Panc1 (cell line): ENCODE measurements at regions not wholly inside any gene's neighbourhood (a gene's known extent, or its start where the extent isn't known, plus 50 kb on each side); places are given as distances from the start of the nearest gene placed in this dataset.

ENCODE experiments used
- ATAC-seq: fragments of 200-7000 bp; cut with Tn5 transposase; 2 replicates; pipeline ENCODE4 v1.9.1; 2020; ENCODE audit warnings: mild to moderate bottlenecking, moderate library complexity
- BruUV-seq: library from RNA; stranded (reverse); fragments of 400-500 nt; replicated peaks from 2 replicates; lab custom pipeline; 2021; lab: Mats Ljungman, UMichigan
- CTCF ChIA-PET: fragments of 300-600 bp; sonication (Branson Sonifier 250); formaldehyde crosslinking; loops from one replicate; lab custom pipeline; 2022; ENCODE audit warnings: antibody characterized with exemption; lab: Charles Lee
- POLR2A ChIA-PET: fragments of 300-600 bp; sonication (Branson Sonifier 250); formaldehyde crosslinking; loops from one replicate; lab custom pipeline; 2022; ENCODE audit warnings: antibody characterized with exemption; lab: Charles Lee
- DNase-seq: peaks from one replicate; pipeline ENCODE4 v3.0.0-alpha.2; 2010; ENCODE audit warnings: low read depth, low spot score
- H3K27ac ChIP-seq: 2 replicates; pipeline ENCODE4 v1.5.1; 2011; ENCODE audit warnings: mild to moderate bottlenecking, low read length, inconsistent platforms
- H3K27me3 ChIP-seq: fragments of 200-500 bp; sonication (Bioruptor generic); 2 replicates; pipeline ENCODE4 v1.6.0; 2014; ENCODE audit warnings: low read length, inconsistent platforms; ENCODE audit not compliant: control insufficient read depth, insufficient read depth
- H3K36me3 ChIP-seq: fragments of 200-500 bp; sonication (Bioruptor generic); 2 replicates; pipeline ENCODE4 v1.5.1; 2014; ENCODE audit warnings: inconsistent platforms, mild to moderate bottlenecking, low read length, moderate library complexity; ENCODE audit not compliant: control insufficient read depth, insufficient read depth
- H3K4me1 ChIP-seq: 2 replicates; pipeline ENCODE4 v1.5.1; 2011; ENCODE audit warnings: inconsistent platforms, mild to moderate bottlenecking, low read length, moderate library complexity; ENCODE audit not compliant: control insufficient read depth, insufficient read depth
- H3K4me3 ChIP-seq, 2 experiments: 2 replicates each; pipeline ENCODE4 v1.5.1; 2011 to 2012; ENCODE audit warnings: low read depth in 2 of 2, low read length in 2 of 2, mild to moderate bottlenecking in 2 of 2, inconsistent platforms in 1 of 2, moderate library complexity in 1 of 2
- H3K9me3 ChIP-seq: fragments of 200-500 bp; sonication (Bioruptor generic); 2 replicates; pipeline ENCODE4 v1.5.1; 2014; ENCODE audit warnings: low read depth, mild to moderate bottlenecking, inconsistent platforms, low read length, moderate library complexity; ENCODE audit not compliant: control insufficient read depth, insufficient read depth
- POLR2AphosphoS5 ChIP-seq: IDR thresholded peaks from 2 replicates; pipeline ENCODE4 v1.6.1; 2012; ENCODE audit warnings: mild to moderate bottlenecking, low read depth, low read length, moderate library complexity
- SIN3A ChIP-seq: IDR thresholded peaks from 2 replicates; pipeline ENCODE4 v1.6.1; 2012; ENCODE audit warnings: low read depth, mild to moderate bottlenecking, low read length, moderate library complexity, borderline replicate concordance; ENCODE audit not compliant: insufficient read depth
- TCF7L2 ChIP-seq: IDR thresholded peaks from 2 replicates; pipeline ENCODE4 v1.6.1; 2011; ENCODE audit warnings: mild to moderate bottlenecking, low read depth, low read length, inconsistent platforms
- in situ Hi-C: cut with HindIII; loops from 2 replicates; pipeline ENCODE4 v1.10.0; 2016; ENCODE audit warnings: low sequenced_read_pairs, low pct_unique_long_range_greater_than_20kb
- intact Hi-C: fragments of 100-400 bp; cut with micrococcal nuclease; formaldehyde crosslinking; loops from one replicate; pipeline ENCODE4 v1.10.0; 2022; ENCODE audit not compliant: unreplicated experiment
- TF ChIP-seq, protein P1 (sequence below): fragments of 450-650 bp; IDR thresholded peaks from 2 replicates; pipeline ENCODE4 v1.5.1; 2017; ENCODE audit warnings: mild to moderate bottlenecking
- TF ChIP-seq, protein P2 (sequence below), 2 experiments: IDR thresholded peaks; 2 replicates each; pipeline ENCODE4 v1.6.1; 2011 to 2012; ENCODE audit warnings: low read depth in 2 of 2, control low read depth in 1 of 2, low read length in 1 of 2, mild to moderate bottlenecking in 1 of 2, moderate library complexity in 1 of 2; ENCODE audit not compliant: insufficient read depth in 1 of 2

DNA sequence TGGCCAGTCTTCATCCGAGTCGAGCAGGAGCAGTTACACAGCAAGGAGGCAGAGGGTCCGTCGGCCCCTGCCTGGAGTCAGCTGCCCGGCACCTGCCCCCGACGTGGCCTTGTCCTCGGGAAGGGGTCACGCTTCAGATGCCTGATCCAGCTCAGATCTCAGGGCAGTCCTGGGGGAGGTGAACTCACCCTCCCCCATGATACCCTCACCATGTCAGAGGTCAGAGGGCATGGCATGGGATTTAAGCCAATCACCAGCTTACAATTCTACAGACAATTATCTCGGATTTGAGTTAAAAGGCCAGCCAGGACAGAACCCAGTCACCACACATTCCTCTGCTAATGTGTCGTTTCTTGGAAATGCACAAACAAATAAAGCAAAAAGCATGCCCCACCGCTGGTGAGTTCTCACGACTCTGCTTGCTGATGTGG lies 211.3 kb downstream of the FOXL1 start:
- H3K36me3 ChIP-seq: no peaks in the 10 kb centered on the region
- POLR2A ChIA-PET: no interaction called here
- ATAC-seq (no peak), DNase-seq (no peak)
- no peaks in the 10 kb centered on the region for H3K27me3 ChIP-seq
- in situ Hi-C loops: no loop called here
- H3K4me1 ChIP-seq: no peaks in the 10 kb centered on the region
- no peaks in the 10 kb centered on the region for H3K9me3 ChIP-seq
- H3K4me3 ChIP-seq: no peak overlapping the region
- BruUV-seq: no TSS peak
- TF ChIP-seq SIN3A: no peak
- TF ChIP-seq POLR2AphosphoS5: no peak
- TF ChIP-seq, protein P1, sequence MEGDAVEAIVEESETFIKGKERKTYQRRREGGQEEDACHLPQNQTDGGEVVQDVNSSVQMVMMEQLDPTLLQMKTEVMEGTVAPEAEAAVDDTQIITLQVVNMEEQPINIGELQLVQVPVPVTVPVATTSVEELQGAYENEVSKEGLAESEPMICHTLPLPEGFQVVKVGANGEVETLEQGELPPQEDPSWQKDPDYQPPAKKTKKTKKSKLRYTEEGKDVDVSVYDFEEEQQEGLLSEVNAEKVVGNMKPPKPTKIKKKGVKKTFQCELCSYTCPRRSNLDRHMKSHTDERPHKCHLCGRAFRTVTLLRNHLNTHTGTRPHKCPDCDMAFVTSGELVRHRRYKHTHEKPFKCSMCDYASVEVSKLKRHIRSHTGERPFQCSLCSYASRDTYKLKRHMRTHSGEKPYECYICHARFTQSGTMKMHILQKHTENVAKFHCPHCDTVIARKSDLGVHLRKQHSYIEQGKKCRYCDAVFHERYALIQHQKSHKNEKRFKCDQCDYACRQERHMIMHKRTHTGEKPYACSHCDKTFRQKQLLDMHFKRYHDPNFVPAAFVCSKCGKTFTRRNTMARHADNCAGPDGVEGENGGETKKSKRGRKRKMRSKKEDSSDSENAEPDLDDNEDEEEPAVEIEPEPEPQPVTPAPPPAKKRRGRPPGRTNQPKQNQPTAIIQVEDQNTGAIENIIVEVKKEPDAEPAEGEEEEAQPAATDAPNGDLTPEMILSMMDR: no peak
- no peak for TF ChIP-seq TCF7L2
- TF ChIP-seq, protein P2, sequence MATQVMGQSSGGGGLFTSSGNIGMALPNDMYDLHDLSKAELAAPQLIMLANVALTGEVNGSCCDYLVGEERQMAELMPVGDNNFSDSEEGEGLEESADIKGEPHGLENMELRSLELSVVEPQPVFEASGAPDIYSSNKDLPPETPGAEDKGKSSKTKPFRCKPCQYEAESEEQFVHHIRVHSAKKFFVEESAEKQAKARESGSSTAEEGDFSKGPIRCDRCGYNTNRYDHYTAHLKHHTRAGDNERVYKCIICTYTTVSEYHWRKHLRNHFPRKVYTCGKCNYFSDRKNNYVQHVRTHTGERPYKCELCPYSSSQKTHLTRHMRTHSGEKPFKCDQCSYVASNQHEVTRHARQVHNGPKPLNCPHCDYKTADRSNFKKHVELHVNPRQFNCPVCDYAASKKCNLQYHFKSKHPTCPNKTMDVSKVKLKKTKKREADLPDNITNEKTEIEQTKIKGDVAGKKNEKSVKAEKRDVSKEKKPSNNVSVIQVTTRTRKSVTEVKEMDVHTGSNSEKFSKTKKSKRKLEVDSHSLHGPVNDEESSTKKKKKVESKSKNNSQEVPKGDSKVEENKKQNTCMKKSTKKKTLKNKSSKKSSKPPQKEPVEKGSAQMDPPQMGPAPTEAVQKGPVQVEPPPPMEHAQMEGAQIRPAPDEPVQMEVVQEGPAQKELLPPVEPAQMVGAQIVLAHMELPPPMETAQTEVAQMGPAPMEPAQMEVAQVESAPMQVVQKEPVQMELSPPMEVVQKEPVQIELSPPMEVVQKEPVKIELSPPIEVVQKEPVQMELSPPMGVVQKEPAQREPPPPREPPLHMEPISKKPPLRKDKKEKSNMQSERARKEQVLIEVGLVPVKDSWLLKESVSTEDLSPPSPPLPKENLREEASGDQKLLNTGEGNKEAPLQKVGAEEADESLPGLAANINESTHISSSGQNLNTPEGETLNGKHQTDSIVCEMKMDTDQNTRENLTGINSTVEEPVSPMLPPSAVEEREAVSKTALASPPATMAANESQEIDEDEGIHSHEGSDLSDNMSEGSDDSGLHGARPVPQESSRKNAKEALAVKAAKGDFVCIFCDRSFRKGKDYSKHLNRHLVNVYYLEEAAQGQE (IDR thresholded peaks at IDR 0.05; ENCODE audit: insufficient read depth in 1 of 2, low read depth in 2 of 2, low read length in 1 of 2): no peak
- H3K27ac ChIP-seq: no peak overlapping the region
- CTCF ChIA-PET: no interaction called here
- intact Hi-C loops: no loop called here

DNA sequence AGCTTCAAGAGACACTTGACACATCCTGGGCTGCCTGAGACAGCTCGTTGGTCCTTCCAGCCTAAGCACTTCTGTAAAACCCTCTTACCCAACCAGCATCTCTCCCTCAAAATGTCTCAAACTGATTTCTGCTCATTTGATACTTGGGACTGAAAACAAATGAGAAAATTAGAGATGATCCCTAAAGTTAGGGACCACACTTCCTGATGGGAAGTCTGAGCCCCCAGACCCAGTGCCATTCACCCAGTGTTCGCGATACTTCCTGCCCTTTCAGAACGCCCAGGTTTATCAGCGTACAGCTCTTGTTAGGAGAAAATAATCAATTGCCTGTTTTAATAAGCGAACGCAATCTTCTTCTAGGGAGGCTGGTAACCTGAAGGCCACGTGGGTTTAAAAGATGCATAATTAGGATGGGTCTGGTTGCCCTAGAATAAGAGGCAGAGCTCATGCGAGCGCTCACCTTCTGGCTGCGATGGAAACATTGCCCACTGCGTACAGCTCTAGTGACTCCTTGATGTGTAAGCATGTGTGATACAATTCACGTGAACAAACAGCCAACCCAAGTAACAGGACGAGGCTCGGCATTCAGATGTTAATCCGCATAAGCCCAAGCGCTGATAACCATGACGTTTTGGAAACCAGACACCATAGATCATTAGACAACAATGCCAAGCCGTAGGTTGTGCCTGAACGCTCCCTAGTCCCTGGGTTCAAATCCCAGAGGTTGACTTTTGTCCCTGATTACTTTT lies 213.1 kb downstream of the FOXL1 start:
- Histone ChIP-seq H3K9me3 (no peaks in the 10 kb centered on the region), H3K36me3 (no peaks in the 10 kb centered on the region), H3K27ac (no peak overlapping the region), H3K4me3 (no peak overlapping the region), H3K4me1 (no peaks in the 10 kb centered on the region), H3K27me3 (no peaks in the 10 kb centered on the region)
- no TSS peak for BruUV-seq
- TF ChIP-seq POLR2AphosphoS5 (no peak), SIN3A (no peak), TCF7L2 (no peak)
- TF ChIP-seq, protein P2 (IDR thresholded peaks at IDR 0.05; ENCODE audit: insufficient read depth in 1 of 2, low read depth in 2 of 2, low read length in 1 of 2): no peak
- TF ChIP-seq, protein P1: no peak
- DNase-seq (no peak), ATAC-seq (no peak)
- intact Hi-C loops (no loop called here), in situ Hi-C loops (no loop called here)
- CTCF ChIA-PET: interaction anchor here (0.6 kb wide), 1 partner anchor 164 kb away, joined by 3 read pairs; no protein-coding TSS in a partner anchor
- POLR2A ChIA-PET: no interaction called here
